Mesendoderm (in vitro differentiated cells): ENCODE measurements at regions not wholly inside any gene's neighbourhood (a gene's known extent, or its start where the extent isn't known, plus 50 kb on each side); places are given as distances from the start of the nearest gene placed in this dataset.
"Not testable (repeated sequence)": the region's sequence is repeated elsewhere in the genome, so short reads cannot be mapped to it uniquely, and the experiment has no call there.

ENCODE experiments used
- DNase-seq: peaks from one replicate; pipeline ENCODE4 v3.0.0; 2013
- H2AK5ac ChIP-seq: 2 replicates; pipeline ENCODE4 v1.6.1; 2013; ENCODE audit warnings: low read length, inconsistent platforms
- H2BK120ac ChIP-seq: 2 replicates; pipeline ENCODE4 v1.6.1; 2013; ENCODE audit warnings: low read depth, mild to moderate bottlenecking, low read length, moderate library complexity, mixed read lengths
- H2BK15ac ChIP-seq: replicated peaks from 2 replicates; pipeline ENCODE4 v1.6.1; 2013; ENCODE audit warnings: low read depth, mild to moderate bottlenecking, moderate library complexity
- H2BK5ac ChIP-seq: 2 replicates; pipeline ENCODE4 v1.6.1; 2013; ENCODE audit warnings: low read length, inconsistent platforms
- H3K18ac ChIP-seq: 2 replicates; pipeline ENCODE4 v1.6.1; 2013; ENCODE audit warnings: mild to moderate bottlenecking, low read length, mixed read lengths
- H3K23ac ChIP-seq: one replicate; pipeline ENCODE4 v1.6.1; 2013; ENCODE audit warnings: low read length
- H3K27ac ChIP-seq: 2 replicates; pipeline ENCODE4 v1.5.1; 2013; ENCODE audit warnings: low read depth, mild to moderate bottlenecking, inconsistent platforms, low read length, moderate library complexity
- H3K27me3 ChIP-seq: 2 replicates; pipeline ENCODE4 v1.6.1; 2013; ENCODE audit warnings: low read length, control low read depth, mild to moderate bottlenecking, inconsistent platforms; ENCODE audit not compliant: insufficient read depth, poor library complexity
- H3K36me3 ChIP-seq: 2 replicates; pipeline ENCODE4 v1.6.1; 2013; ENCODE audit warnings: low read length, inconsistent platforms; ENCODE audit not compliant: control insufficient read depth, insufficient read depth
- H3K4ac ChIP-seq: one replicate; pipeline ENCODE4 v1.6.1; 2013; ENCODE audit warnings: low read depth, mild to moderate bottlenecking, low read length, moderate library complexity
- H3K4me1 ChIP-seq: 2 replicates; pipeline ENCODE4 v1.6.1; 2013; ENCODE audit warnings: low read depth, low read length, inconsistent platforms; ENCODE audit not compliant: control insufficient read depth
- H3K4me2 ChIP-seq: 2 replicates; pipeline ENCODE4 v1.6.1; 2013; ENCODE audit warnings: low read length
- H3K4me3 ChIP-seq: 2 replicates; pipeline ENCODE4 v1.5.1; 2013; ENCODE audit warnings: mild to moderate bottlenecking, low read length
- H3K56ac ChIP-seq: one replicate; pipeline ENCODE4 v1.6.1; 2013; ENCODE audit warnings: low read length
- H3K79me1 ChIP-seq: 2 replicates; pipeline ENCODE4 v1.6.1; 2013; ENCODE audit warnings: low read length, inconsistent platforms
- H3K79me2 ChIP-seq: 2 replicates; pipeline ENCODE4 v1.6.1; 2013; ENCODE audit warnings: mild to moderate bottlenecking, low read length; ENCODE audit not compliant: control insufficient read depth, insufficient read depth
- H3K9ac ChIP-seq: 2 replicates; pipeline ENCODE4 v1.6.1; 2013; ENCODE audit warnings: low read length, inconsistent platforms
- H4K5ac ChIP-seq: one replicate; pipeline ENCODE4 v1.6.1; 2013; ENCODE audit warnings: low read length
- H4K8ac ChIP-seq: one replicate; pipeline ENCODE4 v1.6.1; 2013; ENCODE audit warnings: low read depth, mild to moderate bottlenecking, control low read depth, low read length, moderate library complexity
- WGBS: extraction: QIAGEN DNeasy Blood & Tissue Kit; methylation state at CpG from one replicate; pipeline ENCODE4 v1.1.7; 2013; ENCODE audit warnings: low lambda C conversion rate, missing lambda C conversion rate; ENCODE audit not compliant: insufficient coverage; ENCODE audit errors: extremely low coverage; 5-methylcytosine and 5-hydroxymethylcytosine counted together

GRCh38 chr6:102732898-102733297 is 1339.4 kb downstream of the GRIK2 start:
- Histone ChIP-seq H3K4me3 (no peak overlapping the region), H3K18ac (no peak overlapping the region), H2AK5ac (no peak overlapping the region), H3K9ac (no peak overlapping the region), H3K79me1 (no peaks in the 10 kb centered on the region), H4K5ac (no peak overlapping the region), H3K4me1 (no peaks in the 10 kb centered on the region), H2BK15ac (no peak overlapping the region), H3K36me3 (no peaks in the 10 kb centered on the region), H2BK120ac (no peak overlapping the region), H3K56ac (no peak overlapping the region), H3K23ac (no peak overlapping the region), H3K27me3 (no peaks in the 10 kb centered on the region), H3K79me2 (no peaks in the 10 kb centered on the region), H4K8ac (no peak overlapping the region), H3K4me2 (no peak overlapping the region), H3K27ac (no peak overlapping the region), H2BK5ac (no peak overlapping the region), H3K4ac (no peak overlapping the region)
- WGBS: no CpG with 5 or more reads among the region's 3 CpGs
- DNase-seq: no peak

- H3K56ac ChIP-seq, H3K4me1 ChIP-seq: not testable (repeated sequence)
- no CpG with 5 or more reads among the region's 24 CpGs for WGBS
Measured at GRCh38 chr6:102722086-102722485, 1328.6 kb downstream of the GRIK2 start.

GRCh38 chr6:102717737-102718456 is 1324.4 kb downstream of the GRIK2 start:
- DNase-seq: peak; percentile 28
- Histone ChIP-seq H2BK120ac (no peak overlapping the region), H3K9ac (no peak overlapping the region), H3K27me3 (no peaks in the 10 kb centered on the region), H3K27ac (no peak overlapping the region), H4K8ac (no peak overlapping the region), H3K4me3 (no peak overlapping the region), H3K18ac (no peak overlapping the region), H3K4me2 (no peak overlapping the region), H3K23ac (no peak overlapping the region), H3K4ac (no peak overlapping the region), H3K4me1 (no peaks in the 10 kb centered on the region), H4K5ac (no peak overlapping the region), H2BK15ac (no peak overlapping the region), H2BK5ac (no peak overlapping the region), H3K79me2 (no peaks in the 10 kb centered on the region), H2AK5ac (no peak overlapping the region), H3K56ac (no peak overlapping the region), H3K36me3 (no peaks in the 10 kb centered on the region), H3K79me1 (no peaks in the 10 kb centered on the region)
- WGBS: no CpG with 5 or more reads among the region's 5 CpGs

More at GRCh38 chr6:102722086-102722485, 1328.6 kb downstream of the GRIK2 start:
- not testable (repeated sequence) for H3K4ac ChIP-seq, H4K5ac ChIP-seq, H2BK15ac ChIP-seq, H3K27me3 ChIP-seq, H3K4me2 ChIP-seq, H3K36me3 ChIP-seq, H3K18ac ChIP-seq, H2AK5ac ChIP-seq, H3K27ac ChIP-seq, H2BK120ac ChIP-seq, H3K79me1 ChIP-seq, H4K8ac ChIP-seq, H3K23ac ChIP-seq, DNase-seq, H3K9ac ChIP-seq, H3K79me2 ChIP-seq, H3K4me3 ChIP-seq, H2BK5ac ChIP-seq

DNA sequence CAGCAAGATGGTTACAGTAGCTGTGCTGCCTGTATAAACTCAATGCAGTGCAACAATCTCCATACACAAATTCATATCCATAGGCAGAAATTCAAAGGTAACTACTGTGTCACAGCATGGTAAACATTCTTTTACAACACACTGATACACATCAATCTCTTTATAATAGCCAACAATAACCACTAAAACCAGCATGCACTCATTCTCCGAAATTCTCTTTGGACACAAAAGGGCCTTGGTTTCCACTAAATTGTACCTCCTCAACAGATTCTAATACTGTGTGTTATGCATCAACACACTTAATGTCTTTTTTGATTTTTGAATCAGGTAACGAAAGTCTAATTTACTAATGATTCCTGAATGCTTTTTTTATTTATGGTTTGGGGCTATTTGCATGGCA is 1323.7 kb downstream of the GRIK2 start:
- H4K8ac ChIP-seq: no peak overlapping the region
- no peak overlapping the region for H3K56ac ChIP-seq
- DNase-seq: no peak
- no peak overlapping the region for H3K4ac ChIP-seq
- H2AK5ac ChIP-seq: no peak overlapping the region
- H2BK15ac ChIP-seq: no peak overlapping the region
- H3K4me3 ChIP-seq: no peak overlapping the region
- H4K5ac ChIP-seq: no peak overlapping the region
- H3K4me1 ChIP-seq: no peaks in the 10 kb centered on the region
- H2BK5ac ChIP-seq: no peak overlapping the region
- H3K18ac ChIP-seq: no peak overlapping the region
- H3K36me3 ChIP-seq: no peaks in the 10 kb centered on the region
- H3K27me3 ChIP-seq: no peaks in the 10 kb centered on the region
- H3K79me2 ChIP-seq: no peaks in the 10 kb centered on the region
- no CpG with 5 or more reads among the region's 2 CpGs for WGBS
- H2BK120ac ChIP-seq: no peak overlapping the region
- H3K9ac ChIP-seq: no peak overlapping the region
- H3K4me2 ChIP-seq: no peak overlapping the region
- no peak overlapping the region for H3K27ac ChIP-seq
- H3K79me1 ChIP-seq: no peaks in the 10 kb centered on the region
- no peak overlapping the region for H3K23ac ChIP-seq

DNA sequence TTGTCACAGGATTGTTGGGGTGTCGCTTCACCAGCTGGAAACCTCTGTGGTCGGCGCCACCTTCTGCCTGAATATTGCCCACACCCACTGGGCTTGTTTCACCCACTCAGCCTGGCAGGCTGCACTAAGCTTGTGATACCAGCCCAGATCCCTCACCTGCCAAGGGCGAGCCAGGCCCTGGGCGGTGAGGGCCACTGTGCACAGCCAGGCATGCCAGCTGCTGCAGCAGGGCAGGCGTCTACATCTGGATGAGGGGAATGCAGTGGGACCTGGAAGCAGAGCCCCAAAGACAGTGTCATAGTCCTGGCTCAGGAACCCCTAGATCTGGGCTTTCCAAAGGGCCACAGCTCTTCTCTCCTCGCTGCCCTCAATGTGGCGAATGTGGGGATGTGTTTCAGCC is 1307.5 kb downstream of the GRIK2 start:
- no peaks in the 10 kb centered on the region for H3K79me1 ChIP-seq
- no peak overlapping the region for H3K18ac ChIP-seq
- H2BK15ac ChIP-seq: no peak overlapping the region
- no peaks in the 10 kb centered on the region for H3K27me3 ChIP-seq
- H3K79me2 ChIP-seq: no peaks in the 10 kb centered on the region
- no peak overlapping the region for H3K4ac ChIP-seq
- H3K36me3 ChIP-seq: no peaks in the 10 kb centered on the region
- H3K4me2 ChIP-seq: no peak overlapping the region
- H3K9ac ChIP-seq: no peak overlapping the region
- no peak overlapping the region for H2AK5ac ChIP-seq
- H3K4me3 ChIP-seq: no peak overlapping the region
- H2BK5ac ChIP-seq: no peak overlapping the region
- no CpG with 5 or more reads among the region's 8 CpGs for WGBS
- no peak overlapping the region for H3K23ac ChIP-seq
- no peak overlapping the region for H2BK120ac ChIP-seq
- H4K8ac ChIP-seq: no peak overlapping the region
- no peak overlapping the region for H3K56ac ChIP-seq
- H3K27ac ChIP-seq: no peak overlapping the region
- DNase-seq: no peak
- H3K4me1 ChIP-seq: no peaks in the 10 kb centered on the region
- no peak overlapping the region for H4K5ac ChIP-seq

DNA sequence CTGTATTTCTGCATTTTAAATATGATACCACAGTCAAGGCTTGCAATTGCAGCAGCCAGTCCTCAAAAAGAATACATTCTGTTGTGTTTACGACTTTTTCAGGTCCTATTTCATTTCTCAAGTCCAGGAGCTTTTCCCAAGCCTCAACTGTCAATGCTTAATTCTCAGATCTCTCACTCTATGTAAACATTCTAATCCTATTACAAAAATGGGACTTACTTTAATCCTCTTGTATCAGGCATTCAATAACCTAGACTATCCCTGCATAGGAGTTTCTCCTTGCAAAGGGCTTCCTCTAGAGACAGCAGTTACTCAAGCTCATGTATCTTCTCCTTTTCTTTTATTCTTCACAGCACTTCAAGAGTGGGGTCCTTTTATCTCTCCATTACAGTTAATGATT is 1293.0 kb downstream of the GRIK2 start:
- no peak overlapping the region for H2AK5ac ChIP-seq
- no peaks in the 10 kb centered on the region for H3K4me1 ChIP-seq
- H3K4ac ChIP-seq: no peak overlapping the region
- H2BK15ac ChIP-seq: no peak overlapping the region
- no peak overlapping the region for H2BK120ac ChIP-seq
- H3K9ac ChIP-seq: no peak overlapping the region
- H3K18ac ChIP-seq: no peak overlapping the region
- H3K56ac ChIP-seq: no peak overlapping the region
- no peaks in the 10 kb centered on the region for H3K36me3 ChIP-seq
- H4K8ac ChIP-seq: no peak overlapping the region
- no peak for DNase-seq
- no peak overlapping the region for H3K27ac ChIP-seq
- H3K4me2 ChIP-seq: no peak overlapping the region
- no CpG with 5 or more reads among the region's 1 CpG for WGBS
- no peaks in the 10 kb centered on the region for H3K79me2 ChIP-seq
- H3K23ac ChIP-seq: no peak overlapping the region
- H3K27me3 ChIP-seq: no peaks in the 10 kb centered on the region
- no peak overlapping the region for H3K4me3 ChIP-seq
- no peak overlapping the region for H4K5ac ChIP-seq
- H3K79me1 ChIP-seq: no peaks in the 10 kb centered on the region
- H2BK5ac ChIP-seq: no peak overlapping the region
